ENCODE measurements at regions not wholly inside any gene's neighbourhood (a gene's known extent, or its start where the extent isn't known, plus 50 kb on each side); places are given as distances from the start of the nearest gene placed in this dataset.

- Histone ChIP-seq H2AFZ (ENCODE audit: low read depth, low read length) (no peak overlapping the region), H3K9ac (ENCODE audit: low read length) (no peak overlapping the region), H3K36me3 (ENCODE audit: control insufficient read depth in 1 of 2, insufficient read depth in 2 of 2, low read depth in 1 of 2, low read length in 2 of 2) (no peaks in the 10 kb centered on the region), H3K18ac (ENCODE audit: low read depth in 1 of 2, low read length in 2 of 2) (no peak overlapping the region), H2BK5ac (ENCODE audit: low read depth, low read length, poor library complexity, severe bottlenecking) (no peak overlapping the region), H4K91ac (ENCODE audit: low read length) (no peak overlapping the region), H3K4me2 (ENCODE audit: low read length, poor library complexity, severe bottlenecking) (no peak overlapping the region), H2AK5ac (ENCODE audit: low read length, severe bottlenecking) (no peak overlapping the region), H2BK120ac (ENCODE audit: low read depth, low read length) (no peak overlapping the region), H3K14ac (ENCODE audit: low read length in 2 of 2) (no peak overlapping the region), H2BK15ac (ENCODE audit: low read depth, poor library complexity, severe bottlenecking) (no peak overlapping the region), H4K8ac (ENCODE audit: low read length) (no peak overlapping the region), H3K79me1 (replicated peaks; ENCODE audit: low read length, poor library complexity, severe bottlenecking) (no peaks in the 10 kb centered on the region), H3K4ac (ENCODE audit: low read depth in 1 of 2, low read length in 2 of 2) (no peak overlapping the region), H3K27me3 (ENCODE audit: control insufficient read depth in 1 of 2, insufficient read depth in 1 of 2, low read length in 2 of 2) (peaks cover 0 to 4% of the 10 kb centered on the region in 2 experiments), H3K4me1 (ENCODE audit: control insufficient read depth, insufficient read depth, low read depth, low read length) (peaks cover 8% of the 10 kb centered on the region), H3K9me3 (ENCODE audit: control insufficient read depth, low read length) (no peaks in the 10 kb centered on the region), H3K23ac (ENCODE audit: low read length in 2 of 2) (no peak overlapping the region), H3K4me3 (ENCODE audit: insufficient read depth in 1 of 2, low read depth in 1 of 2, low read length in 2 of 2) (no peak overlapping the region), H2BK12ac (ENCODE audit: low read length in 2 of 2) (no peak overlapping the region), H3K27ac (ENCODE audit: low read length, poor library complexity, severe bottlenecking) (no peak overlapping the region)
- DNase-seq, result no peak
- WGBS, result 71% methylated on average over 4 of the region's 4 CpGs
Measured at GRCh38 chr3:46091741-46092701, 64.7 kb upstream of the XCR1 start.

DNA sequence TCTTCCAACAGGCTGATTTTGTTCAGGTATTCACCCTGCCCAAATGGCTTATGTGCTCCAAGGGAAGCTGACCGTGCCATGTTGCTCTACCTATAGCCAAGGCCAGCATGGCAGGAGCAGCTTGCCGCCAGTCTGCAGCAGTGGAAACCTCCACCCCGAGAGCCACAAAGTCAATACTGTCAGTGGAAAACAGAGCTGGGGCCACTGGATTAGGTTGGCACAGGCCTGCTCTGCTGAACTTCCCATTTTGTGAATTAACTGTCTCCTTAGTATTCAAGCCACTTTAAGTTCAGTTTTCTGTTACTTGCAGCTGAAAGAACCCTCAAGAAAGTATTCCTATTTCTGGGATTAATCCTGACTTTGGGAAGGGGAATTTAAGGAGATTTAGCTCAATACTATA, 63.8 kb upstream of the XCR1 start:
- Histone ChIP-seq H3K4me2 (ENCODE audit: low read length, poor library complexity, severe bottlenecking) (no peak overlapping the region), H3K79me1 (replicated peaks; ENCODE audit: low read length, poor library complexity, severe bottlenecking) (no peaks in the 10 kb centered on the region), H2BK12ac (ENCODE audit: low read length in 2 of 2) (peak overlapping the region; percentile 89 to 96), H4K91ac (ENCODE audit: low read length) (peak overlapping the region; percentile 52), H3K27ac (ENCODE audit: low read length, poor library complexity, severe bottlenecking) (no peak overlapping the region), H4K8ac (ENCODE audit: low read length) (peak overlapping the region; percentile 65), H3K4me1 (ENCODE audit: control insufficient read depth, insufficient read depth, low read depth, low read length) (peaks cover 8% of the 10 kb centered on the region), H2BK15ac (ENCODE audit: low read depth, poor library complexity, severe bottlenecking) (no peak overlapping the region), H2AFZ (ENCODE audit: low read depth, low read length) (no peak overlapping the region), H2AK5ac (ENCODE audit: low read length, severe bottlenecking) (no peak overlapping the region), H3K23ac (ENCODE audit: low read length in 2 of 2) (no peak overlapping the region), H3K9me3 (ENCODE audit: control insufficient read depth, low read length) (no peaks in the 10 kb centered on the region), H3K18ac (ENCODE audit: low read depth in 1 of 2, low read length in 2 of 2) (peak overlapping the region; percentile 34 to 58), H3K4me3 (ENCODE audit: insufficient read depth in 1 of 2, low read depth in 1 of 2, low read length in 2 of 2) (no peak overlapping the region), H3K36me3 (ENCODE audit: control insufficient read depth in 1 of 2, insufficient read depth in 2 of 2, low read depth in 1 of 2, low read length in 2 of 2) (no peaks in the 10 kb centered on the region), H3K9ac (ENCODE audit: low read length) (no peak overlapping the region), H3K4ac (ENCODE audit: low read depth in 1 of 2, low read length in 2 of 2) (no peak overlapping the region), H2BK120ac (ENCODE audit: low read depth, low read length) (no peak overlapping the region), H3K27me3 (ENCODE audit: control insufficient read depth in 1 of 2, insufficient read depth in 1 of 2, low read length in 2 of 2) (peaks cover 0 to 4% of the 10 kb centered on the region in 2 experiments), H2BK5ac (ENCODE audit: low read depth, low read length, poor library complexity, severe bottlenecking) (peak overlapping the region; percentile 11), H3K14ac (ENCODE audit: low read length in 2 of 2) (no peak overlapping the region)
- DNase-seq, result no peak
- 97% methylated on average over 3 of the region's 3 CpGs for WGBS

- WGBS, result 82% methylated on average over 4 of the region's 4 CpGs
- H4K91ac ChIP-seq (ENCODE audit: low read length), result peak overlapping the region; percentile 53
- H2BK120ac ChIP-seq (ENCODE audit: low read depth, low read length), result no peak overlapping the region
- H2BK15ac ChIP-seq (ENCODE audit: low read depth, poor library complexity, severe bottlenecking), result peak overlapping the region; percentile 52
- H3K4me1 ChIP-seq (ENCODE audit: control insufficient read depth, insufficient read depth, low read depth, low read length), result peaks cover 8% of the 10 kb centered on the region
- H3K4me3 ChIP-seq (ENCODE audit: insufficient read depth in 1 of 2, low read depth in 1 of 2, low read length in 2 of 2), result no peak overlapping the region
- no peaks in the 10 kb centered on the region for H3K36me3 ChIP-seq (ENCODE audit: control insufficient read depth in 1 of 2, insufficient read depth in 2 of 2, low read depth in 1 of 2, low read length in 2 of 2)
- peak overlapping the region in 1 of 2 experiments; percentile 80 for H2BK12ac ChIP-seq (ENCODE audit: low read length in 2 of 2)
- no peak overlapping the region for H2AK5ac ChIP-seq (ENCODE audit: low read length, severe bottlenecking)
- no peak overlapping the region for H3K27ac ChIP-seq (ENCODE audit: low read length, poor library complexity, severe bottlenecking)
- H3K14ac ChIP-seq (ENCODE audit: low read length in 2 of 2), result no peak overlapping the region
- peak; percentile 45 for DNase-seq
- H3K27me3 ChIP-seq (ENCODE audit: control insufficient read depth in 1 of 2, insufficient read depth in 1 of 2, low read length in 2 of 2), result peaks cover 0 to 4% of the 10 kb centered on the region in 2 experiments
- no peak overlapping the region for H4K8ac ChIP-seq (ENCODE audit: low read length)
- H3K9ac ChIP-seq (ENCODE audit: low read length), result peak overlapping the region; percentile 74
- H2BK5ac ChIP-seq (ENCODE audit: low read depth, low read length, poor library complexity, severe bottlenecking), result no peak overlapping the region
- peak overlapping the region; percentile 2 to 38 for H3K4ac ChIP-seq (ENCODE audit: low read depth in 1 of 2, low read length in 2 of 2)
- no peak overlapping the region for H2AFZ ChIP-seq (ENCODE audit: low read depth, low read length)
- H3K9me3 ChIP-seq (ENCODE audit: control insufficient read depth, low read length), result no peaks in the 10 kb centered on the region
- no peak overlapping the region for H3K23ac ChIP-seq (ENCODE audit: low read length in 2 of 2)
- H3K79me1 ChIP-seq (replicated peaks; ENCODE audit: low read length, poor library complexity, severe bottlenecking), result no peaks in the 10 kb centered on the region
- peak overlapping the region; percentile 0 to 19 for H3K18ac ChIP-seq (ENCODE audit: low read depth in 1 of 2, low read length in 2 of 2)
- H3K4me2 ChIP-seq (ENCODE audit: low read length, poor library complexity, severe bottlenecking), result no peak overlapping the region
Measured at GRCh38 chr3:46090161-46090591, 62.9 kb upstream of the XCR1 start.

- Histone ChIP-seq H3K23ac (ENCODE audit: low read length in 2 of 2) (no peak overlapping the region), H4K91ac (ENCODE audit: low read length) (peak overlapping the region; percentile 96), H3K18ac (ENCODE audit: low read depth in 1 of 2, low read length in 2 of 2) (peak overlapping the region; percentile 67 to 88), H2AK5ac (ENCODE audit: low read length, severe bottlenecking) (no peak overlapping the region), H3K9ac (ENCODE audit: low read length) (peak overlapping the region; percentile 74), H3K36me3 (ENCODE audit: control insufficient read depth in 1 of 2, insufficient read depth in 2 of 2, low read depth in 1 of 2, low read length in 2 of 2) (no peaks in the 10 kb centered on the region), H4K8ac (ENCODE audit: low read length) (peak overlapping the region; percentile 67), H2BK15ac (ENCODE audit: low read depth, poor library complexity, severe bottlenecking) (no peak overlapping the region), H2AFZ (ENCODE audit: low read depth, low read length) (no peak overlapping the region), H2BK5ac (ENCODE audit: low read depth, low read length, poor library complexity, severe bottlenecking) (no peak overlapping the region), H3K27ac (ENCODE audit: low read length, poor library complexity, severe bottlenecking) (no peak overlapping the region), H3K14ac (ENCODE audit: low read length in 2 of 2) (peak overlapping the region in 1 of 2 experiments; percentile 86), H2BK12ac (ENCODE audit: low read length in 2 of 2) (peak overlapping the region; percentile 63 to 82), H2BK120ac (ENCODE audit: low read depth, low read length) (peak overlapping the region; percentile 52), H3K4me1 (ENCODE audit: control insufficient read depth, insufficient read depth, low read depth, low read length) (peaks cover 8% of the 10 kb centered on the region), H3K79me1 (replicated peaks; ENCODE audit: low read length, poor library complexity, severe bottlenecking) (no peaks in the 10 kb centered on the region), H3K4ac (ENCODE audit: low read depth in 1 of 2, low read length in 2 of 2) (peak overlapping the region; percentile 13 to 80), H3K27me3 (ENCODE audit: control insufficient read depth in 1 of 2, insufficient read depth in 1 of 2, low read length in 2 of 2) (peaks cover 0 to 4% of the 10 kb centered on the region in 2 experiments), H3K4me3 (ENCODE audit: insufficient read depth in 1 of 2, low read depth in 1 of 2, low read length in 2 of 2) (no peak overlapping the region), H3K9me3 (ENCODE audit: control insufficient read depth, low read length) (no peaks in the 10 kb centered on the region), H3K4me2 (ENCODE audit: low read length, poor library complexity, severe bottlenecking) (no peak overlapping the region)
- DNase-seq, result peak; percentile 99
- WGBS, result 87% methylated on average over 4 of the region's 5 CpGs
Measured at GRCh38 chr3:46089237-46090011, 62.1 kb upstream of the XCR1 start.
